IPS-18a (cell line): ENCODE measurements at regions not wholly inside any gene's neighbourhood (a gene's known extent, or its start where the extent isn't known, plus 50 kb on each side); places are given as distances from the start of the nearest gene placed in this dataset.

Experiments
- H3K27ac ChIP-seq: one replicate; pipeline ENCODE4 v1.5.1; 2013; ENCODE audit warnings: low read length
- H3K27me3 ChIP-seq: one replicate; pipeline ENCODE4 v1.6.1; 2013; ENCODE audit warnings: mild to moderate bottlenecking, low read length; ENCODE audit not compliant: control insufficient read depth, insufficient read depth
- H3K36me3 ChIP-seq: one replicate; pipeline ENCODE4 v1.6.1; 2013; ENCODE audit warnings: low read depth, low read length; ENCODE audit not compliant: control insufficient read depth
- H3K4me1 ChIP-seq: one replicate; pipeline ENCODE4 v1.6.1; 2013; ENCODE audit warnings: low read depth, low read length; ENCODE audit not compliant: control insufficient read depth
- H3K4me3 ChIP-seq: one replicate; pipeline ENCODE4 v1.5.1; 2013; ENCODE audit warnings: low read length
- H3K9ac ChIP-seq: one replicate; pipeline ENCODE4 v1.6.1; 2013; ENCODE audit warnings: mild to moderate bottlenecking, low read length, moderate library complexity
- H3K9me3 ChIP-seq: one replicate; pipeline ENCODE4 v1.6.1; 2013; ENCODE audit warnings: low read depth, low read length; ENCODE audit not compliant: control insufficient read depth

DNA sequence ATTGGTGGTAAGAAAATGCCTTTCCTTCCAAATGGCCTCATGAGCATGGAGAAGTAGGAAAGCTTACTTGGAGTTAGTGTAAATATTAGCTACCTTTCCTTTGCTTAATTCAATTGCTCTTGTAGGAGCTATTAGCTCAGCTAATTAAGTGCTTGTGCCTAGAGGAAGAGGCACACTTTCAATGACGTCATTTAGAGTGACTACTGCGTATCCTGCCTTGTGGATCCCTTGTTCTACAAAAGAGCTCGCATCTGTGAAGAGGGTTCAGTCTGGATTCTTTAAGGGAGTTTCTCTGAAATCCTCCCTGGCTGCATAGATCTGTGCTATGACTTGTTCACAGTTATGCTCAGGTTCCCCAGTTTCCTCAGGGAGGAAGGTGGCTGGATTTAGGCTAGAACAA lies 122.5 kb upstream of the SPHKAP start:
- Histone ChIP-seq H3K27ac (no peak overlapping the region), H3K36me3 (no peaks in the 10 kb centered on the region), H3K4me3 (no peak overlapping the region), H3K9ac (no peak overlapping the region), H3K4me1 (no peaks in the 10 kb centered on the region), H3K27me3 (no peaks in the 10 kb centered on the region), H3K9me3 (no peaks in the 10 kb centered on the region)

GRCh38 chr2:228283491-228284171 lies 102.1 kb upstream of the SPHKAP start:
- Histone ChIP-seq H3K9ac (no peak overlapping the region), H3K27ac (no peak overlapping the region), H3K4me3 (no peak overlapping the region)

DNA sequence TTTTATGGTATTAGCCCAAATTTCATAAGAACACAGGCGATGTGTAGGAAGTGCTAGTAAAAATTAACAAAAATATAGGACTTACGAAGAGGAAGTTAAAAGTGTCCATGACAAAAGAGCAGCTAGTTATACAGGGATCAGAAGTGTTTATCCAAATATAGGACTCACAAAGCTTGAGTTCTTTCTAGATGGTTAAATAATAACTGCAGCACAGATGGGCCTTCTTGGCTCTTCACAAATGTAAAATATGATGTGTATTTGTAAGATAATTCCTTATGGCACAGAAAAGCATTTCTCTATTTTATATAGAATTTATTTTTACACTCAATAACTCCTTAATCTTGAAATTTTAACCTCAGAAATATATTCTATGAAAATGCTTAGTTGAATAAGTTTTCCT lies 100.9 kb upstream of the SPHKAP start:
- Histone ChIP-seq H3K9me3 (no peaks in the 10 kb centered on the region), H3K4me3 (no peak overlapping the region), H3K9ac (no peak overlapping the region), H3K4me1 (no peaks in the 10 kb centered on the region), H3K27ac (no peak overlapping the region), H3K36me3 (no peaks in the 10 kb centered on the region), H3K27me3 (no peaks in the 10 kb centered on the region)

More at GRCh38 chr2:228283491-228284171, 102.1 kb upstream of the SPHKAP start:
- Histone ChIP-seq H3K36me3 (no peaks in the 10 kb centered on the region), H3K9me3 (no peaks in the 10 kb centered on the region), H3K27me3 (no peaks in the 10 kb centered on the region), H3K4me1 (no peaks in the 10 kb centered on the region)

GRCh38 chr2:228273159-228273558 lies 91.7 kb upstream of the SPHKAP start:
- Histone ChIP-seq H3K27ac (no peak overlapping the region), H3K9ac (no peak overlapping the region)

DNA sequence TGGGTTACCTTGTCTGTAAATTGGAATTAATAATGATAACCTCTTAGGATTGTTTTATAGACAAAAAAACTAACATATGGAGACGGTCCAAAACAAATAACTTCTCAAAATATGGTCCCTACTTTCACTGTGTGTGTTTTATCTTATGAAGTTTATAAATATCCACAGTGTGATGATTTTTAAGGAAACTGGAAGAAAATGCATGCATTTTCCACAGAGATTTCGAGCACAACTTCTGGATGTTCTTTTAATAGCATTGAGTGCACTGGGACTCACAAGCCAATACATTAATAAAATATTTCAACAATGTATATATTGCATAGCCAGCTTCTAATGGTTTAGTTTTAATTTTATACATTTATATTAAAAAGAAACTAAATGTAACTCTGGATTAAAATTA lies 87.9 kb upstream of the SPHKAP start:
- Histone ChIP-seq H3K9me3 (no peaks in the 10 kb centered on the region), H3K9ac (no peak overlapping the region), H3K27me3 (no peaks in the 10 kb centered on the region), H3K36me3 (no peaks in the 10 kb centered on the region), H3K27ac (no peak overlapping the region), H3K4me3 (no peak overlapping the region), H3K4me1 (peaks cover 6% of the 10 kb centered on the region)

More at GRCh38 chr2:228273159-228273558, 91.7 kb upstream of the SPHKAP start:
- no peaks in the 10 kb centered on the region for H3K9me3 ChIP-seq
- H3K27me3 ChIP-seq = no peaks in the 10 kb centered on the region
- H3K4me3 ChIP-seq = no peak overlapping the region
- peaks cover 6% of the 10 kb centered on the region for H3K4me1 ChIP-seq
- no peaks in the 10 kb centered on the region for H3K36me3 ChIP-seq

DNA sequence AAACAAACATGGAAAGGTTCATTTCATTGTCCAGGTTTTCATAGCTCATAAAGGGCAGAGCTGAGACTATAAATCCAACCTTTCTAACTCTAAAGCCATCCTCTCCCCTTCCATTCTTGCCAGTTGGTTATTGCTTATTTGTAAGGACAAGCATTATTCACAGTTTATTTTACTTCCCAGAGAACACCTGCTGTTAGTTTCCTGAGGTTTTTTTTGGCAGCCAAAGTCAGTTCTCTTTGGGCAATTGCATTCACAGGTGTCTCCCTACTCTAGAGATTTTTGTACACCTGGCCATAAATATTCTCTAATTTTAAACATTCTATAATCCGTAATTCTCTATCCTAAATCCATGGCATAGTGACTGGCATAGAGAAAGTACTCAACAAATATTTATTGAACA lies 87.3 kb upstream of the SPHKAP start:
- Histone ChIP-seq H3K27ac (no peak overlapping the region), H3K4me3 (no peak overlapping the region), H3K36me3 (no peaks in the 10 kb centered on the region), H3K9me3 (no peaks in the 10 kb centered on the region), H3K4me1 (peaks cover 3% of the 10 kb centered on the region), H3K27me3 (no peaks in the 10 kb centered on the region), H3K9ac (no peak overlapping the region)

- Histone ChIP-seq H3K27ac (no peak overlapping the region), H3K9ac (no peak overlapping the region), H3K4me1 (no peaks in the 10 kb centered on the region), H3K9me3 (no peaks in the 10 kb centered on the region), H3K27me3 (no peaks in the 10 kb centered on the region), H3K36me3 (no peaks in the 10 kb centered on the region), H3K4me3 (no peak overlapping the region)
These were observed 86.8 kb upstream of the SPHKAP start for GRCh38 chr2:228268301-228268700.

- Histone ChIP-seq H3K36me3 (no peaks in the 10 kb centered on the region), H3K9me3 (no peaks in the 10 kb centered on the region), H3K4me1 (no peaks in the 10 kb centered on the region), H3K27me3 (no peaks in the 10 kb centered on the region), H3K9ac (no peak overlapping the region), H3K4me3 (no peak overlapping the region), H3K27ac (no peak overlapping the region)
These were observed 81.7 kb upstream of the SPHKAP start for GRCh38 chr2:228263156-228263555.

DNA sequence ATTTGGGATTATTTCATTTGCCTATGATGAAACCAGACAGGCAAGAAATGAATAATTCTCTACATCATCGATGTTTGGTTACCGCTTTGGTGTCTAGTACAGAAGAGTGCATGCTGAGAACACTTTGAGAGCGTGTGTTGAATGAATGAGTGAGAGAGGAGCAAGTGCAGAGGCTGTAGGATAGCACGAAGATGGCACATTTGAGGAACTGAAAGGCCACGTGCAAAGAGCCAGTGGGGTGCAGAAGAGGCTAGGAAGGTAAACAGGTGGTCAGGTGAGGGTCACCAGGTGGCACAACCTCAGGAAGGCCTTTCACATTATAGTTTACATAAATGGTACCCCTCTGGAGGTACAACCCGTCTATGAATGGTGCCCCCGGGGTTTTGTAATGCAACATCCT lies 80.1 kb upstream of the SPHKAP start:
- Histone ChIP-seq H3K9ac (no peak overlapping the region), H3K27me3 (no peaks in the 10 kb centered on the region), H3K4me3 (no peak overlapping the region), H3K27ac (no peak overlapping the region), H3K4me1 (no peaks in the 10 kb centered on the region), H3K36me3 (no peaks in the 10 kb centered on the region), H3K9me3 (no peaks in the 10 kb centered on the region)

GRCh38 chr2:228257379-228257778 lies 75.9 kb upstream of the SPHKAP start:
- Histone ChIP-seq H3K4me1 (no peaks in the 10 kb centered on the region), H3K27me3 (no peaks in the 10 kb centered on the region), H3K9me3 (no peaks in the 10 kb centered on the region), H3K27ac (no peak overlapping the region), H3K36me3 (no peaks in the 10 kb centered on the region), H3K4me3 (no peak overlapping the region), H3K9ac (no peak overlapping the region)

DNA sequence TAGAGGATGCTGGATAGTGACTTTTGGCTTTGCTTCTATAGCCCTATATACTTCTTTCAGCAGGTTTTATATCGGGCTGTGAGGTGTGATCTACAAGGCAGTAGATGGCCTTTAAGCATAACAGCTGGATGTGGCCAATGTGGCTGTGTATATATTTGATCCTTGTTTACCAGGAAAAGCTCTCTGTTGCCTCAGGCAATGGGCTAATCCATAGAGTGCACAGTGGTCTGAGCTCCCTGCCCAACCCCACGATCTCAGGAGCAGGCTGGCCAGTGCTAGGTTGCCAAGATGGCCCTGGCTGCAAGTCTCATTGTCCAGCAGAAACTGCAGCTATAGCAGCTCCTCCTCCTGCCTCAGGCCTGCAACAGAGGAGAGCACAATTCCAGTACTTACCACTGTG lies 72.3 kb upstream of the SPHKAP start:
- H3K9ac ChIP-seq = no peak overlapping the region
- H3K36me3 ChIP-seq = no peaks in the 10 kb centered on the region
- no peaks in the 10 kb centered on the region for H3K4me1 ChIP-seq
- H3K27me3 ChIP-seq = no peaks in the 10 kb centered on the region
- H3K9me3 ChIP-seq = no peaks in the 10 kb centered on the region
- no peak overlapping the region for H3K4me3 ChIP-seq
- H3K27ac ChIP-seq = no peak overlapping the region

DNA sequence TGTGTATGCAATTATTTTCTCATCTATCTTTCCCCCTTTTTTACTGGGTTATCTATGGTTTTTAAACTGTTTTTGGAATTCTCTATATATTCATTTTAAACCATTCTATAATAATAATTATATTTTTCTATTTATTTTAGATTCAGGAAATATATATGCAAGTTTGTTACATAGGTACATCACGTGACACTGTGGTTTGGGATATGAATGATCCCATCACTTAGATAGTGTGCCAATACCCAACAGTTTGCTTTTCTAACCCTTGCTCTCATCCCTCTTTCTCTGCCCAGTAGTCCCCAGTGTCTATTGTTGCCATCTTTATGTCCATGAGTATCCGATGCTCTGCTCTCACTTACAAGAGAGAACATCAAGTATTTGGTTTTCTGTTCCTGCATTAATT lies 65.8 kb upstream of the SPHKAP start:
- H3K4me1 ChIP-seq = no peaks in the 10 kb centered on the region
- H3K4me3 ChIP-seq = no peak overlapping the region
- H3K27me3 ChIP-seq = no peaks in the 10 kb centered on the region
- no peak overlapping the region for H3K27ac ChIP-seq
- no peak overlapping the region for H3K9ac ChIP-seq
- no peaks in the 10 kb centered on the region for H3K9me3 ChIP-seq
- no peaks in the 10 kb centered on the region for H3K36me3 ChIP-seq
